IPS-15b (cell line): ENCODE measurements at regions not wholly inside any gene's neighbourhood (a gene's known extent, or its start where the extent isn't known, plus 50 kb on each side); places are given as distances from the start of the nearest gene placed in this dataset.

Experiments used
- H3K27me3 ChIP-seq: one replicate; pipeline ENCODE4 v1.6.1; 2013; ENCODE audit warnings: low read length; ENCODE audit not compliant: control insufficient read depth, insufficient read depth
- H3K36me3 ChIP-seq: one replicate; pipeline ENCODE4 v1.6.1; 2013; ENCODE audit warnings: low read length; ENCODE audit not compliant: control insufficient read depth, insufficient read depth
- H3K4me1 ChIP-seq: one replicate; pipeline ENCODE4 v1.6.1; 2013; ENCODE audit warnings: mild to moderate bottlenecking, low read length; ENCODE audit not compliant: control insufficient read depth, insufficient read depth
- H3K4me3 ChIP-seq: one replicate; pipeline ENCODE4 v1.5.1; 2013; ENCODE audit warnings: low read depth, low read length
- H3K9ac ChIP-seq: one replicate; pipeline ENCODE4 v1.6.1; 2013; ENCODE audit warnings: low read depth, mild to moderate bottlenecking, low read length
- H3K9me3 ChIP-seq: one replicate; pipeline ENCODE4 v1.6.1; 2013; ENCODE audit warnings: mild to moderate bottlenecking, low read length; ENCODE audit not compliant: control insufficient read depth, insufficient read depth

GRCh38 chr18:1892191-1892590 lies 679.1 kb downstream of the METTL4 start:
- Histone ChIP-seq H3K9ac (no peak overlapping the region), H3K27me3 (no peaks in the 10 kb centered on the region), H3K4me1 (no peaks in the 10 kb centered on the region), H3K36me3 (no peaks in the 10 kb centered on the region), H3K4me3 (no peak overlapping the region), H3K9me3 (no peaks in the 10 kb centered on the region)

GRCh38 chr18:1895456-1896185 lies 675.7 kb downstream of the METTL4 start:
- Histone ChIP-seq H3K9me3 (no peaks in the 10 kb centered on the region), H3K4me1 (no peaks in the 10 kb centered on the region), H3K27me3 (no peaks in the 10 kb centered on the region), H3K9ac (no peak overlapping the region), H3K4me3 (no peak overlapping the region), H3K36me3 (no peaks in the 10 kb centered on the region)

- Histone ChIP-seq H3K4me1 (no peaks in the 10 kb centered on the region), H3K36me3 (no peaks in the 10 kb centered on the region), H3K9me3 (peaks cover 7% of the 10 kb centered on the region), H3K9ac (no peak overlapping the region), H3K4me3 (no peak overlapping the region), H3K27me3 (no peaks in the 10 kb centered on the region)
Observed at GRCh38 chr18:1906421-1906820, 664.9 kb downstream of the METTL4 start.

GRCh38 chr18:1907470-1908206 lies 663.7 kb downstream of the METTL4 start:
- Histone ChIP-seq H3K9me3 (peaks cover 7% of the 10 kb centered on the region), H3K4me3 (no peak overlapping the region), H3K9ac (no peak overlapping the region), H3K27me3 (no peaks in the 10 kb centered on the region), H3K36me3 (no peaks in the 10 kb centered on the region), H3K4me1 (no peaks in the 10 kb centered on the region)

GRCh38 chr18:1914489-1914888 lies 656.8 kb downstream of the METTL4 start:
- Histone ChIP-seq H3K27me3 (no peaks in the 10 kb centered on the region), H3K9ac (no peak overlapping the region), H3K9me3 (peaks cover 7% of the 10 kb centered on the region), H3K36me3 (no peaks in the 10 kb centered on the region), H3K4me1 (no peaks in the 10 kb centered on the region), H3K4me3 (no peak overlapping the region)

- no peak overlapping the region for H3K9ac ChIP-seq
Observed at GRCh38 chr18:1916869-1917523, 654.3 kb downstream of the METTL4 start.

GRCh38 chr18:1917569-1917968 lies 653.7 kb downstream of the METTL4 start:
- Histone ChIP-seq H3K4me3 (no peak overlapping the region), H3K9ac (no peak overlapping the region), H3K27me3 (no peaks in the 10 kb centered on the region), H3K36me3 (no peaks in the 10 kb centered on the region), H3K9me3 (no peaks in the 10 kb centered on the region), H3K4me1 (no peaks in the 10 kb centered on the region)

More at GRCh38 chr18:1916869-1917523, 654.3 kb downstream of the METTL4 start:
- Histone ChIP-seq H3K27me3 (no peaks in the 10 kb centered on the region), H3K36me3 (no peaks in the 10 kb centered on the region), H3K4me1 (no peaks in the 10 kb centered on the region), H3K4me3 (no peak overlapping the region), H3K9me3 (no peaks in the 10 kb centered on the region)

GRCh38 chr18:1922066-1922465 lies 649.2 kb downstream of the METTL4 start:
- H3K27me3 ChIP-seq, result no peaks in the 10 kb centered on the region
- no peak overlapping the region for H3K9ac ChIP-seq
- no peak overlapping the region for H3K4me3 ChIP-seq
- no peaks in the 10 kb centered on the region for H3K36me3 ChIP-seq
- no peaks in the 10 kb centered on the region for H3K4me1 ChIP-seq
- H3K9me3 ChIP-seq, result no peaks in the 10 kb centered on the region

GRCh38 chr18:1928711-1929110 lies 642.6 kb downstream of the METTL4 start:
- Histone ChIP-seq H3K4me3 (no peak overlapping the region), H3K27me3 (no peaks in the 10 kb centered on the region), H3K36me3 (no peaks in the 10 kb centered on the region), H3K9me3 (no peaks in the 10 kb centered on the region), H3K4me1 (peaks cover 3% of the 10 kb centered on the region), H3K9ac (no peak overlapping the region)

- Histone ChIP-seq H3K4me3 (no peak overlapping the region), H3K9me3 (no peaks in the 10 kb centered on the region), H3K9ac (no peak overlapping the region), H3K4me1 (peaks cover 3% of the 10 kb centered on the region), H3K27me3 (no peaks in the 10 kb centered on the region), H3K36me3 (no peaks in the 10 kb centered on the region)
Observed at GRCh38 chr18:1929720-1930119, 641.6 kb downstream of the METTL4 start.

- no peak overlapping the region for H3K4me3 ChIP-seq
- H3K9ac ChIP-seq, result no peak overlapping the region
- peaks cover 3% of the 10 kb centered on the region for H3K4me1 ChIP-seq
- H3K36me3 ChIP-seq, result no peaks in the 10 kb centered on the region
- H3K9me3 ChIP-seq, result no peaks in the 10 kb centered on the region
- H3K27me3 ChIP-seq, result no peaks in the 10 kb centered on the region
Observed at GRCh38 chr18:1930291-1931270, 640.7 kb downstream of the METTL4 start.
